ENCODE measurements at regions not wholly inside any gene's neighbourhood (a gene's known extent, or its start where the extent isn't known, plus 50 kb on each side); places are given as distances from the start of the nearest gene placed in this dataset.

GRCh38 chr6:44058617-44059358 is 68.5 kb downstream of the MRPL14 start (continued):
- TF ChIP-seq RERE (CRISPR knock-in tag; IDR thresholded peaks at IDR 0.05; ENCODE audit: borderline replicate concordance), result peak; percentile 50; the same call in 1 of the 2 replicates
- TF ChIP-seq ZNF57 (CRISPR knock-in tag; IDR thresholded peaks at IDR 0.05), result no peak
- TF ChIP-seq ZNF146 (CRISPR knock-in tag; IDR thresholded peaks at IDR 0.05; ENCODE audit: unreplicated experiment), result no peak
- no peak for TF ChIP-seq CHD4 (IDR thresholded peaks at IDR 0.05; ENCODE audit: insufficient read depth, insufficient replicate concordance, low read depth, low read length, poor library complexity, severe bottlenecking)
- peak; percentile 80 for TF ChIP-seq ZNF134 (CRISPR knock-in tag; conservative IDR thresholded peaks at IDR 0.05)
- peak; percentile 87 for TF ChIP-seq ZNF23 (CRISPR knock-in tag; IDR thresholded peaks at IDR 0.05)
- TF ChIP-seq TAF7 (tag; IDR thresholded peaks at IDR 0.05), result peak; percentile 96
- no peak for TF ChIP-seq SNIP1 (IDR thresholded peaks at IDR 0.05; ENCODE audit: low read depth)
- TF ChIP-seq ZEB2 (IDR thresholded peaks at IDR 0.05), result peak; percentile 94
- peak; percentile 57; the same call in 1 of the 2 replicates for TF ChIP-seq NKRF (IDR thresholded peaks at IDR 0.05; ENCODE audit: borderline replicate concordance)
- TF ChIP-seq SMARCC2 (IDR thresholded peaks at IDR 0.05; ENCODE audit: low read depth), result peak; percentile 88
- peak; percentile 51 for TF ChIP-seq HNRNPLL (IDR thresholded peaks at IDR 0.05; ENCODE audit: low read depth, low read length, poor library complexity, severe bottlenecking)
- peak; percentile 93 for TF ChIP-seq IRF9 (tag; IDR thresholded peaks at IDR 0.05)
- no peak for TF ChIP-seq MEF2A (IDR thresholded peaks at IDR 0.05; ENCODE audit: control insufficient read depth, low read depth, low read length)
- TF ChIP-seq E2F8 (IDR thresholded peaks at IDR 0.05; ENCODE audit: low read depth, partially characterized antibody), result peak; percentile 56
- no peak for TF ChIP-seq HOXB6 (CRISPR knock-in tag; IDR thresholded peaks at IDR 0.05; ENCODE audit: borderline replicate concordance)

Data from K562 (cell line).